Left ventricle myocardium inferior (tissue), 1 donor: ENCODE measurements at regions not wholly inside any gene's neighbourhood (a gene's known extent, or its start where the extent isn't known, plus 50 kb on each side); places are given as distances from the start of the nearest gene placed in this dataset.

Experiments used
- DNase-seq: peaks from one replicate; pipeline ENCODE4 v3.0.0-alpha.2; 2020
- H3K27ac ChIP-seq: fragments of 200-600 bp; replicated peaks from 2 replicates; pipeline ENCODE4 v1.8.0; 2021
- H3K27me3 ChIP-seq: fragments of 200-600 bp; 2 replicates; pipeline ENCODE4 v1.8.0; 2021; ENCODE audit warnings: low read depth
- H3K36me3 ChIP-seq: fragments of 200-600 bp; 2 replicates; pipeline ENCODE4 v1.8.0; 2021
- H3K4me1 ChIP-seq: fragments of 200-600 bp; 2 replicates; pipeline ENCODE4 v1.8.0; 2021
- H3K4me3 ChIP-seq: fragments of 200-600 bp; 2 replicates; pipeline ENCODE4 v1.8.0; 2021; ENCODE audit warnings: mild to moderate bottlenecking, moderate library complexity
- H3K9me3 ChIP-seq: fragments of 200-600 bp; replicated peaks from 2 replicates; pipeline ENCODE4 v1.8.0; 2021
- intact Hi-C: fragments of 100-400 bp; cut with micrococcal nuclease; formaldehyde crosslinking; loops from one replicate; pipeline ENCODE4 v1.11.0; 2022
- TF ChIP-seq, protein P1 (sequence below): fragments of 200-600 bp; IDR thresholded peaks from 2 replicates; pipeline ENCODE4 v1.8.0; 2021; ENCODE audit warnings: antibody characterized with exemption, mild to moderate bottlenecking, borderline replicate concordance
- donor health status: DM: no; HTN: yes; CAD: no; lungs with severe emphysema.

DNA sequence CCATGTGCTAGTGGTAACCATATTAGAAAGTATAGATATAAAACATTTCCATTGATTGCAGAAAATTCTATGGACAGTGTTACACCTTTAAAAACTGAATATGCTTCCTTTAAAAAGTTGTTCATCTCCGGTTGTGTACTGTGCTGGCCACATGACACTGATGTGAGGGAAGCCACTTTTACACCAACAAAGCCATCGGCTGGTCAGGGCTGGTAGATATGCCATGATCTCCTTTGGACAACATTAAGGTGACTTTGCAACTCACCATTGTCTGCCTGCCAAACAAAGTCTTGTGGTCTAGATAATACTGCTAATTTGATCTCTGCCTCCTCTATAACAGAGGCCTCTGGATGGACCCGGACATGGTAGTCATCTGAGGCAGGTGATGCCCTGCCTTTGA is 156.0 kb upstream of the RARB start:
- no peak for DNase-seq
- H3K27ac ChIP-seq: no peak overlapping the region
- TF ChIP-seq, protein P1, sequence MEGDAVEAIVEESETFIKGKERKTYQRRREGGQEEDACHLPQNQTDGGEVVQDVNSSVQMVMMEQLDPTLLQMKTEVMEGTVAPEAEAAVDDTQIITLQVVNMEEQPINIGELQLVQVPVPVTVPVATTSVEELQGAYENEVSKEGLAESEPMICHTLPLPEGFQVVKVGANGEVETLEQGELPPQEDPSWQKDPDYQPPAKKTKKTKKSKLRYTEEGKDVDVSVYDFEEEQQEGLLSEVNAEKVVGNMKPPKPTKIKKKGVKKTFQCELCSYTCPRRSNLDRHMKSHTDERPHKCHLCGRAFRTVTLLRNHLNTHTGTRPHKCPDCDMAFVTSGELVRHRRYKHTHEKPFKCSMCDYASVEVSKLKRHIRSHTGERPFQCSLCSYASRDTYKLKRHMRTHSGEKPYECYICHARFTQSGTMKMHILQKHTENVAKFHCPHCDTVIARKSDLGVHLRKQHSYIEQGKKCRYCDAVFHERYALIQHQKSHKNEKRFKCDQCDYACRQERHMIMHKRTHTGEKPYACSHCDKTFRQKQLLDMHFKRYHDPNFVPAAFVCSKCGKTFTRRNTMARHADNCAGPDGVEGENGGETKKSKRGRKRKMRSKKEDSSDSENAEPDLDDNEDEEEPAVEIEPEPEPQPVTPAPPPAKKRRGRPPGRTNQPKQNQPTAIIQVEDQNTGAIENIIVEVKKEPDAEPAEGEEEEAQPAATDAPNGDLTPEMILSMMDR: no peak
- H3K36me3 ChIP-seq: no peaks in the 10 kb centered on the region
- no peak overlapping the region for H3K4me3 ChIP-seq
- H3K27me3 ChIP-seq: no peaks in the 10 kb centered on the region
- intact Hi-C loops: no loop called here
- H3K4me1 ChIP-seq: peaks cover 8% of the 10 kb centered on the region
- H3K9me3 ChIP-seq: no peaks in the 10 kb centered on the region

- Histone ChIP-seq H3K27me3 (no peaks in the 10 kb centered on the region), H3K27ac (no peak overlapping the region), H3K4me3 (no peak overlapping the region), H3K36me3 (no peaks in the 10 kb centered on the region), H3K4me1 (peaks cover 8% of the 10 kb centered on the region), H3K9me3 (no peaks in the 10 kb centered on the region)
- no peak for DNase-seq
- intact Hi-C loops: no loop called here
- TF ChIP-seq, protein P1: no peak
Measured at GRCh38 chr3:25273582-25274171, 154.4 kb upstream of the RARB start.

DNA sequence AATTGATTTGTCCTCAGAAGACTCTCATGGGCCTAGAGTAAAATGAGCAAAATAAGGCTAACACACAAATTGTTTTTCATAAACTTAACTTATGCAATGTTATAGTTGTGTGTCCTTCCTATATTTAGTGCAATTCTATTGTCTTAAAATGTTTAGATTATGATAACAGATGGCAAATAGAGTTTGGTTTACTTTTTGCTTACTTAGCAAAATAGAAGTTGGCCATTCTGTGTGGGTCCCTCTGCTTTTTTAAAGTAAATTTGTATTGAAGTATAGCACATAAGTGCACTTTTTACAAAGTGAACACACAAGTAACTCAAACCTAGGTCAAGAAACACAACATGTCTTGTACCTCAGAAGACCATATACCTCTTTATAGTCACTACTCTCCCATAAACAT is 150.6 kb upstream of the RARB start:
- no peak for DNase-seq
- intact Hi-C loops: no loop called here
- no peaks in the 10 kb centered on the region for H3K9me3 ChIP-seq
- H3K4me3 ChIP-seq: no peak overlapping the region
- no peaks in the 10 kb centered on the region for H3K36me3 ChIP-seq
- H3K27ac ChIP-seq: no peak overlapping the region
- TF ChIP-seq, protein P1: no peak
- H3K27me3 ChIP-seq: no peaks in the 10 kb centered on the region
- no peaks in the 10 kb centered on the region for H3K4me1 ChIP-seq

GRCh38 chr3:25281041-25281731 is 146.9 kb upstream of the RARB start:
- DNase-seq: no peak
- Histone ChIP-seq H3K9me3 (no peaks in the 10 kb centered on the region), H3K36me3 (no peaks in the 10 kb centered on the region), H3K27me3 (no peaks in the 10 kb centered on the region), H3K4me3 (no peak overlapping the region), H3K27ac (no peak overlapping the region), H3K4me1 (no peaks in the 10 kb centered on the region)
- TF ChIP-seq, protein P1: no peak
- intact Hi-C loops: no loop called here

DNA sequence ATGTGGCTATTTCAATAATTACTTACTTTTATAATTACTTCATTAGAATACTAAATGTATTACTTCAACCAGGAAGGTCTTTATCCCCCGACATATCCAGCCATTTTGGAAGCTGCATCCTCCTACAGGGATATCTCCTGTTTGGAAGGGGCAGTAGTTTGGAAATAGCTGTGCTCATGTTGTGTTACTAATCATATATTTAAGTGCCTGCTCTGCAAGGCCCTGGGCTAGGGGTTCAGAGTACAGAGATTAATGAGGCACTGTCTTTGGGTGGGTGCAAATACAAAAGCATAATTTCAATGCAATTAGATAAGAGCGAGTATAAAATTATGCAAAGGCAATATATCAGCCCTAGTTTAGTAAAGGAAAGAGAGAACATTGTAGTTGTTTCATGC is 146.3 kb upstream of the RARB start:
- Histone ChIP-seq H3K9me3 (no peaks in the 10 kb centered on the region), H3K4me3 (no peak overlapping the region), H3K36me3 (no peaks in the 10 kb centered on the region), H3K27ac (no peak overlapping the region), H3K4me1 (no peaks in the 10 kb centered on the region), H3K27me3 (no peaks in the 10 kb centered on the region)
- no peak for DNase-seq
- TF ChIP-seq, protein P1: no peak
- intact Hi-C loops: no loop called here
